Superior temporal gyrus (tissue), 1 donor: ENCODE measurements at regions not wholly inside any gene's neighbourhood (a gene's known extent, or its start where the extent isn't known, plus 50 kb on each side); places are given as distances from the start of the nearest gene placed in this dataset.
"Not testable (repeated sequence)": the region's sequence is repeated elsewhere in the genome, so short reads cannot be mapped to it uniquely, and the experiment has no call there.

Experiments used
- DNase-seq: peaks from one replicate; pipeline ENCODE4 v3.0.0-alpha.2; 2016; ENCODE audit errors: extremely low spot score

DNA sequence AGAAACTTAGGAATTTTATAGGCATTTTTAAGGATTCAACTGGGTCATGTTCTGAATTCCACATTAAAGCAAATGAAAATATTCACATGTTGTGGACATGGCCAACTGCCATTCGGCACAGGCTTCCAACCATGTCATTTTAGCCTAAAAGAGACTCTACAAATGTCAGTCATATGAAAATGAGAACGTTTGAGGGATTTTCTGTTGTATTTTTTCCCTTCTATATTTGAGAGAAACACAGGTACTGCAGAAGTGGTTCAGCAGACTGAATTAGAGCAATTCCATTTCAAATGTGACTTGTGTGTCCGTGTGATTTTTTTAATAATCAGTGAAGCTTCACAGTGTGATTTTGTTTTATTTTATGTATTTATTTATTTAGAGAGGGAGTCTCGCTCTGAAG lies 124.3 kb downstream of the TP53TG3F start:
- DNase-seq: not testable (repeated sequence)

DNA sequence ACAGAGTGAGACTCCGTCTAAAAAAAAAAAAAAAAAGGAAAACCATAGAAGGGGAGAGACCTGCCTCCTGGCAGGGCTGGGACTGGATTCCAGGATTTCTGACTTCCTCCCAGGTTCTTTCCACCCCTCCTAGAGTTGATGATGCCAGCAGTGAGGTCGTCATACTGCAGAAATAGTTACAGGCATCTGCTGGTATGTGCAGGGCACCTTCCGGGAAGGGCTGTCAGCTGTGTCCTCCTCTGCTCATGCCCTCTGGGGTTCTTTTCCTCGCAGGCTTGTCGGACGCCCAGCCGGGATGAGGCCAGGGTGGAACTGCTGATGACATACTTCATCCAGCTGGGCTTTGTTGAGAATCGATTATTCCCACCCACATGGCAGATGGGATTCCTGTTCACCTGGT lies 129.2 kb downstream of the TP53TG3F start:
- not testable (repeated sequence) for DNase-seq

DNA sequence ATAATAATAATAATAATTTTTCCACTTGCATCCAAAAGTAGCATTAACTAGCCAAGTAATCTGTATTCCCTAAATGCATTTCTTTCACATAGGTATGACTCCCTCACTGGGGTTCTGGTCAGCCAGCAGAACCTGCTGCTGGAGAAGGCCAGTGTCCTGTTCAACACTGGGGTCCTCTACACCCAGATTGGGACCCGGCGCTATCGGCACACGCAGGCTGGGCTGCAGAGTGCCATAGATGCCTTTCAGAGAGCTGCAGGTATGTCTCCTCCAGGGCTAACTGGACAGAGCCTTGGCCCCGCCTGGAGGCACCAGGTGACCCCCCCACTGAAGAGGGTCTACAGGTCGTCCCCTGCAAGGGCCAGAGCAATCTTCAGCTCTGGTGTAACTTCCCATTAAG lies 133.9 kb downstream of the TP53TG3F start:
- DNase-seq: not testable (repeated sequence)

DNA sequence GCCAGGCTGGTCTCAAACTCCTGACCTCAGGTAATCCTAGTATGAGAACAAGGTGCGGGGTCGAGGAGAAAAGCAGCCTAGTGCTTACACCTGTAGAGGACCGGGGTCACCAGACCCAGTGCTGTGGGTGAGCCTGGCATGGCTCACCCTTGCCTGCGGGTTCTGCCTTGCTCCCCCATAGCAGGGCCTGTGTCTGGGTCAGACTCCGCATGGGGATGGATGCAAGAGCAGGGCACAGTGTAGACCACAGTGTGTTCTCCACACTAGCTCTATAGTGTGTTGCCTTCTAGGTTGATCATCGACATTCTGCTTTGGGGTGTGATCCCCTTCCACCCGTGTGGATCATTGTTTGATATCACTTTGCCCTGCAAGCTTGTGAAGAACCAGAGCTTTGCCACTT lies 135.7 kb downstream of the TP53TG3F start:
- not testable (repeated sequence) for DNase-seq

DNA sequence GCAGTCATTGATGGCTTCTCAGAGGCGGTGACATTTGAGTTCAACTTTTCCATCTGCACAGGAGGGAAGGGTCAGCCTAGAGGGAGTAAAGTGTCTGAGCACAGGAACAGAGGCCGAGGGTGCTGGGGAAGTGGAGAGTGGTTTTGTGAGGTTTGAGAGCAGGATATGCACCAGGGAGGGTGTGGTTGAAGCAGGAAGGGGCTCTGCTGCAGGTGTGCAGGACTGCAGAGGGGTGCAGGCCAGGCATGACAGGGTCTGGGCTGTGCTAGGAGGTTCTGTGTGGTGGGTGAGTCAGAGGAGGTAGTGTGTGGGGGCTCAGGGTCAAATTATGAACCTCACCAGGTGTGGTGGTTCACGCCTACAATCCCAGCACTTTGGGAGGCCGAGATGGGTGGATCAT lies 141.6 kb downstream of the TP53TG3F start:
- not testable (repeated sequence) for DNase-seq

DNA sequence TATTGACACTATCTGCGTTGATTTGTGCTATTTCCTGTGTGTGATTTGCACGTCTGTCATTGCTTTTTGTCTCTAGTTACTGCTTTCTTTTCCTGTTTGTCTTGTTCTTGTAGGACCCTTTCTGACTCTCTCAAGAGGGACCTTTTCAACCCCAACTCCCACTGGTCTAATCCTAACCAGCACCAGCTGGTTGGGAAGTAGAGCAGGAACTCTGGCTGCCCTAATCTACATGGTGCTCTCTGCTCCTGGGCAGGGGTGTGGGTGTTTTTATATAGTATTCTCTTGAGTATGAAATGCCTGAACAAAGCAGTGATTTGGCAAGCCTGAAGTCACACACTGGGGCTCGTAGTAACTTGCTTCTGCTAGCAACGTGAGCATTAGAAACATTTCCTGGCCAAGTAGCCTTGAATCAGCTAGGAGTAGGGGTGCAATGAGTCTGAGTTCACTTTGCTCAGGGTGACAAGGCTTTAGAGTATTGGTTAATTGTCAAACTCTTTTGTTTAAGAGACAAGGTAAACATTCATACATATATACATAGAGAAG lies 164.2 kb downstream of the TP53TG3F start:
- not testable (repeated sequence) for DNase-seq

DNA sequence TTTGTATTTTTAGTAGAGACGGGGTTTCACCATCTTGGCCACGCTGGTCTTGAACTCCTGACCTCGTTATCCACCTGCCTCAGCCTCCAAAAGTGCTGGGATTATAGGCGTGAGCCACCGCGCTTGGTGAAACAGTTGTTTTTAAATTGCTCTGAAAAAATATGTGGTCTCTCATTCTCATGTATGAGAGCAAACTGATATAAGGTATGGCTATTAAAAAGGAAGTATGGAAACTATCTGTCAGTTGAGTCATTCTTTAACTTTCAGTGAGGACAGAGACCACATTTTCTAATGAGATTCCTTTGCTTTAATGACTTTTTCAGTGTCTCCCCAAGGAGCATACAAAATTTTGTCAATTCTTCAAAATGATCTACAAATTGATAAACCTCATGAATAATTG lies 169.5 kb downstream of the TP53TG3F start:
- not testable (repeated sequence) for DNase-seq

DNA sequence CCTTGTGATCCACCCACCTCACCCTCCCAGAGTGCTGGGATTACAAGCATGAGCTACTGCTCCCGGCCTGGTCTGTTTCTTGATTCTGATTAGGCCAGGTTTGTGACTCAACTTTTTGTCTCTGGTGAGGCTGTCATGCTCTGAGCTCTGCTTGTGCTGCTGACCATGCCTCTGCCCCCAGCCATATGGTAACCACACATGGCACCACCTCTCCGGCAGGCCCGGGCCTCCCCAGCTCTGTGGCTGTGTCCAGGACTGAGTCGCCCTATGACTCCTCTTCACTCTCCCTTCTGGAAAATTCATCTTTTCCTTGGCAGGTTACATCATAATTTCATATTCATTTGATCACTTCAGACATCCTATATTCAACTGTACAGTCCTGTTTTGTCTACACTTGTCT lies 172.3 kb downstream of the TP53TG3F start:
- not testable (repeated sequence) for DNase-seq

DNA sequence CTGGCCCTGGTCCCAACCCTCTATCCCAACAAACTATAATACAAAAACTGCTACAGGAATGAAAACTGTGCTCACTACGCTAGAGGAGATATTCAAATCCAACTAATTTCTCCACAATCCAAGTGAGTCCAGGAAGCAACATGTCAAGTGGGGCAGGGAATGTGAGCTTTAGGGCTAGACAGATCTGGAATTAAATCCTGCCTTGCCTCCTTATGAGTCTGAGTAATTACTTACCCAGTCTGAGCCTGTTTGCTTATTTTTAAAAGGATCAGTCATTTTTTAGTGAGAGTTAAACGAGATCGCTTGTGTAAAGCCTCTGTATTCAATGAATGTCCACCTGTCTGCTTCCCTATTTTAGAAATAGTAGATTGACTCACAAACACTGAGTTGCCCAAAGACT lies 174.6 kb downstream of the TP53TG3F start:
- not testable (repeated sequence) for DNase-seq

DNA sequence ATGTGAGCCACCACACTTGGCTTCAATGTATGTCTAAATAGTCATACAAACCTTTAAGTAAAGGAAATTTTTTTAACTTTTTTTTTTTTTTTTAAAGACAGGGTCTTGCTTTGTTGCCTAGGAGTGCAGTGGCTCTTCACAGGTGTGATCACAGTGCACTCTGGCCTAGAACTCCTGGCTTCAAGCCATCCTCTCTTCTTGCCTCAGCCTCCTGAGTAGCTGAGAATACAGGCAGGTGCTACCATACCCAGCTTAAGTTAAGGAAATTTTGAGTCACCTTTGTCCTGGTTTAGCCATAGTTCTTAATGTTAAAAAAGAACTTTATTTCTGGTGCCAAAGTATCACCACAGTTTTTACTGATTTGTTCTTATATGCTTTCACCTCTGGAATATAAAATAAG lies 177.3 kb downstream of the TP53TG3F start:
- not testable (repeated sequence) for DNase-seq

DNA sequence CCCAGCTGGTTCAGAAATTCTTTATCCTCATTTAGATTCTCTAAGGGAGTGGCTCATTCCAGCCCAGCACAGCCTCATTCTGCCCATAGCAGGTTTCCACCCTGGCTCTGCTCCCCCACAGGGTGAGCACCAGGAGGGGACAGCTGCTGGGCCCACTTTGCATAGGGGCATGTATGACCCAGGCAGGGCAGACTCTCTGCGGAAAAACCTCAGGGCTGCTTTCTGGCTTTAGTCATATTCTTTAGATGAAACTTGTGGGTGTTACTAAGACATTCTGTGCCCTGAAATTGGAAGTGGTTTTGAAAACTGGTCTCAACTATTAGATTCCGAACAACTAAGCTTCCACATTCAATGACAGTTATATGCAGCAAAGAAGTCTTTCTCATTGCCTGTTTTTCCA lies 183.9 kb downstream of the TP53TG3F start:
- DNase-seq: peak; percentile 4

DNA sequence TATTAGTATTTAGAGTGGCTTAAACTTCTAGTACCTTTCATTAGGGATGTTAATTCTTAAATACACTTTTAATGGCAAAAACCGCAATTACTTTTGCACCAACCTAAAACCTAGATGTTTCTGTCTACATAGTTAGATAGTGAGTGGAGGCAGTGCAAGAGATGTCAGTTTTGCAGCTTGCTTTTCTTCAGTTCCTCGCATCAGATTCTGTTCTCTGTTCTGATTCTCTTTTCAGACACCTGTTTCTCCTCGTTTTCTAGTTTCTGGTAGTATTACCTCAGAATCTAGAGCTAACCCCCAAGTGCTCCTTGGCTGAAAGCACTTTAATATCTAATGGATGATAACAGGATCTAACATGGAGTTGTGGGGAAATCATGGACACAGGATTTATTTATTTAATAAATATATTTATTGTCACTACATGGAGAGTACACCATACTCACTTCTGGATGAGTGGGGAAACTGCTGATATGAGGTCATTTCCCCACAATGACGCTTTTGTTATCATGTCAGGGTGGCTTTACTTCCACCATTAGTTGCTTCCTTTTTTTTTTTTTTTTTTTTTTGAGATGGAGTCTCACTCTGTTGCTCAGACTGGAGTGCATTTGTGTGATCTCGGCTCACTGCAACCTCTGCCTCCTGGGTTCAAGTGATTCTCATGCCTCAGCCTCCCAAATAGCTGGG lies 184.4 kb downstream of the TP53TG3F start:
- DNase-seq: not testable (repeated sequence)

DNA sequence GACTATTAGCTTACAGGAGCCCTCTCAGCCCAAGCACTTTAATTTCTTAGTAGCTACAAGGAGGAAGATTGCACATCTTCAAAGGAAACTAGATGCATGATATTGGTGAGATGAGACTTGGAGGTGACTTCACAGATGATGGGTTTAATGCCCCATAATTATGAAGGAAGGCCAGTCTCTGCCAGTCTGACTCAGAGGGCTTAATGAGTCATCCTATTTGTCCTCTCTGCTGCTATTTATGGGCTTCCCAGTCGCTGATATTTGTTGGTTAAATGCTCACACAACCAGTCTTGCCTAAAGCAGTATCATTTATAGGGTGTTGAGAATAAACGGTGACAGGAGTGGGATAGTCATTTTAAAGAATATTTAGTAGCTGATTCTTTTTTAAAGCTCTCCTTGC lies 187.0 kb downstream of the TP53TG3F start:
- DNase-seq: not testable (repeated sequence)

DNA sequence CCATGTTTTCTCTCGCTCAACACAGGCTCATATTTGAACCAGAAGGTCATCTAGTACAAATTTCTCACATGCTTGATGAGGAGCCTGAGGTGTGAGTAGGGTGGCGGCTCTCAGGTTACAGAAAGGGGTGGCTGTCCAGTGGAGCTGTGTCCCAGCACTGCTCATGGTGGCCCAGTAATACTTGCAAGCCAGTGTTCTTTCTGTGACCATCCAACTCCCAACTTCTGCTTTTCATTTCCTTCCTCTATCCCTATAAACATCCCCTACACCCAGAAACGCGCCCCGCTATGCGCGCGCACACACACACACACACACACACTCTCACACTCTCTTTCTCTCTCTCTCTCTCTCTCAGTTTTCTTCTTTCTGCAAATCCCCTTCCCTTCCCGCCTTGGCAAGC lies 196.3 kb downstream of the TP53TG3F start:
- DNase-seq: not testable (repeated sequence)

DNA sequence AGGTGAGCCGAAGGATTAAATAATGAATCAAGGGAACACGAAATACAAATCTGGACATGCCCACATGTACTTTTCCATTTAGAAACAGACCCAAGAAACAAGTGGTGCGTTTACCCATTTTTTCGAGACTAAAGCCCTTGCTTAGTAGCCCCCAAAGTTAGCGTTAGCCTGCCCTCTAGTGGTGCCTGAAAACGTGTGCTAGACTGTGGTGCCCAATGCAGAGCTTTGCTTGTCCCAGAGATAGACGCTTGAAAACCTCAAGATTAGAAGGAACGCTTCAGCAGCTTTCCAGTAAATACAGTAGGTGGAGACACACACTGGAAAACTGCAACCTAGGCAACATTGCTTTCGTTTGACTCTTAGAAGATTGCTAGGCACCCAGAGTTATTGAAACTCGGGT lies 197.0 kb downstream of the TP53TG3F start:
- not testable (repeated sequence) for DNase-seq

DNA sequence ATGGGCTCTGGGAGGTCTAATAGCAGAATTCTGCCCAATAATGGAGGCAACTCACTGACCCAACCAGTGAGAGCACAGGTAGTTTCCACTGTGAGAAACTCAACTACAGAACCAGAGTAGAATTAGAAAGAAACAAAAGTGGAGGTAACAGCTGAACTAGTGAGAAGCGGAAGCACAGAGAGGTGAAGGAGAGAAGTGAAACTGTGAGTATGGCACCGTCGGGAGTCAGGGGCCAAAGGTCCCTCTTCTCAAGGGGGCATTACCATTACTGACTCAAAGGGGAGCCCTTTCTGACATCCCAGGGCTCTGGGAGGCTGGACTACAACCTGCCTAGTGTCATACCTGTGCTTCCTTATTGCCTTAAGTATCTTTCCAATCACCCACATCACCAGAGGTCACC lies 198.3 kb downstream of the TP53TG3F start:
- not testable (repeated sequence) for DNase-seq

DNA sequence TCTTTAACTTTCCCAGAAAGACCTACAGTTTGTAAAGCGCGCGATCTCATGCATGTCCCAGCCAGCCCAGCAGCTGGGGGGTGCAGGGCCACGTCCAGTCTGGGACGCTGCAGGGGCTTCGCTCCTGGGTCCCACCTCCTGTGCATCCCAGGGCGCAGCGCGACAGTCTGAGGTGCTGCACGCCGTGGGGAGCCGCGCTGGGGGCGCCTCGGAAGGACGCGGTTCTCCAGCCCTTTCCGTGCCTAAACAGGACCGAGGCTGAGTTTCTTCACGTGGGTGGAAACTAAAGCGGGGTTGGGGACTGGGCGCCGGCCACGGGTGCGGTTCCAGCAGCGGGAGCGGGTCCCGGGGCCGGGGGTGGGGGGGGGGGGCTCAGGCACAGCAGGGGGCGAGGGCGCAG lies 221.4 kb downstream of the TP53TG3F start:
- DNase-seq: not testable (repeated sequence)

DNA sequence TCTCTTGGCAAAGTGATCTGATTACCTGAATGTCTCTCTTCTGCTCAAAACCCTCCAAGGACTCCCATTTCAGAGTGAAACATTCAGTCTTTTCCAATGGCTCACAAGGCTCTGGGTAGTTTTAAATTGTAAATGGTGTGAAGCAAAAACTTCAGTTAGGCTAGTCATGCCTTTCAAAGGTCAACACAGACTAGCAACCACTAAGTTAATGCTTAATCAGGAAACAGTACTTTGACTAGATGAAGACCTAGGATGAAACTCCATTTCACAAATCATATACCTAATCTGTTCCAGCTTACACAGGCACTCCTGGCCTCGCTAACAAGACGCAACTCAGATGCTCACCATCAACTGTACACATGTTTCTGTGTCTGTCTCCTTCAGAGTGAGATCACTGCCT lies 240.9 kb downstream of the TP53TG3F start:
- not testable (repeated sequence) for DNase-seq

DNA sequence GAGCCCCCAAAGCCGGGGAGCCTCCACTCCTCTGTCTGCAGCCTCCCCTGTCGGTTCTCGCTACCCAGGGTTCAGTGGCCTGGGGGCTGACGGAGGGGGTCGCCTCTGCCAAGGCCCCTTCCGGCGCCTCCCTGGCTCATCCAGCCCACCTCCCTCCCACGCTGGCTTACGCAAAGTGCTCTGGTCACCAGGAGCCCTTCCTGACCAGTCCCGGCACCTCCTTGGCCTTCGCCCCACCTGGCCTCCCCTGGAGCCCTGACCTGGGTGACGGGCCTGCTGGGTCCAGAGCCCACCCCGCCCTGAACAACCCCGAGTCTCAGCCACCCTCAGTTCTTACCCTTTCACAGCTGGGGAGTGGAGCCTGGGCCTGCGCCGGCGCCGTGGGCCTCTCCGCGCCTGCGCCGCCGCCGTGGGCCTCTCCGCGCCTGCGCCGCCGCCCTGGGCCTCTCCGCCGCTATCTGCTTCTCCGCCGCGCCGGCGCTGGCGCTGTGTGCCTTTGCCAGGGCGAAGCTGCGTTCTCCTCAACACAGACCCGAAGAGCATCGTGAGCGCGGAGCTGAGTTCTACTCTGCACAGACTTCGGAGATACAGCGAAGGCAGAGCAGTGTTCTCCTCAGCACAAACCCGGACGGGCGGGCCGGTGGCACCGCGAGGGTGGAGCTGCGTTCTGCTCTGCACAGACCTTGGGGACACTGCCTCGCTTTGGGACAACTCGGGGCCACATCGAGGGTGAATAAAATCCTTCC lies 247.6 kb downstream of the TP53TG3F start:
- not testable (repeated sequence) for DNase-seq

DNA sequence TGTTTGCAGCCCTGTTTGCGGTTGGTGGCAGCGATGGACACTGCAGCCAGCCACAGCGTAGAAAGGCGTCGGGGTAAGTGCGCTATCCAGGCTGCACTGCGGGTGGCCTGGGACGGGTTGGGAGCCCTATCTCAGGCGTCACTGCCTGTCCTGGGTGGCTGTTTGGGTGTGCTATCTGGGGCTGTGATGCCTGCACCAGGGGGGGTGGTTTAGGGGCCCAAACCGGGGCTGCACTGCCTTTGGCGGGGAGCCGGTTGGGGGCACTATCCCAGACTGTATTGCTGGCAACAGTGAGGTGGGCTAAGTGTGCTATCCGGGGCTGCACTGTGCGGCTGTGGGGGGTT lies 248.2 kb downstream of the TP53TG3F start:
- DNase-seq: not testable (repeated sequence)

DNA sequence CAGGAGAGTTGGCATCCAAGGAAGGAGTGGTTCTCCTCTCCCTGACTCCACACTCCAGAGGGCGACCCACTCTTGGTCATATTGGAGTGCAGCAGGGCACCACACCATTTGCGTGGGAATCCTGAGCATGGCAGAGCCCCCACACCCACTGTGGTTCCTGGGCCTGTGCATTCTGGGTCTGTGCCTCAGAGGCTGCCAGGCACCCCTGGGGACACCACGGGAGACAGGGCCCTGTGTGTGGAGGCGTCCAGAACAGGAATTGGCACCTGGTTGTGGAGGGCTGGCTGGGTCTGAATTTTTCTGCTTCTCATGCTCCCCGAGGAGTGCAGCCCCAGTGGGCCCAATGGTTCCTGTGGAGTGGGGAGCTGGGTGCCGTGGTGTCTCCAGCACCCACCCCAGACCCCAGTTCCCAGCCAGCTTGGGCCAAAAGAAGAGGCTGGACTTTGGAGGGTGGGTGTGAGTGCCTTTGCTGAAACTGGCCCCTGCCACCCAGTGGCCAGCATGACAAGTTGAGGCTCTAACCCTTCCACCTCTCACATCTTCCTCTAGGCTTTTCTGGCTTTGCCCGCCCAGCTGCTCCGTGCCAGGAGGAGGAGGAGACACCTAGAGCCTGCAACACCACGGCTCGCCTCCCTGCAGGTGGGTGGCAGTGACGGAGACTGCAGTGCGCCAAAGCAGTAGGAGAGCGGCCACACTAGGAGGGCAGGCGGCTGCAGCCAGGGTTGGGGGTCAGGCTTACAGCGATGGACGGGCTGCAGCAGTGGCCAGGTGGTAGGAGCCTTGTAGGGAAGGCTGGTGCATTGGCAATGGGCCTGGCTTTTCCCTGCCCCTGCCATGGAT lies 250.7 kb downstream of the TP53TG3F start:
- DNase-seq: not testable (repeated sequence)

DNA sequence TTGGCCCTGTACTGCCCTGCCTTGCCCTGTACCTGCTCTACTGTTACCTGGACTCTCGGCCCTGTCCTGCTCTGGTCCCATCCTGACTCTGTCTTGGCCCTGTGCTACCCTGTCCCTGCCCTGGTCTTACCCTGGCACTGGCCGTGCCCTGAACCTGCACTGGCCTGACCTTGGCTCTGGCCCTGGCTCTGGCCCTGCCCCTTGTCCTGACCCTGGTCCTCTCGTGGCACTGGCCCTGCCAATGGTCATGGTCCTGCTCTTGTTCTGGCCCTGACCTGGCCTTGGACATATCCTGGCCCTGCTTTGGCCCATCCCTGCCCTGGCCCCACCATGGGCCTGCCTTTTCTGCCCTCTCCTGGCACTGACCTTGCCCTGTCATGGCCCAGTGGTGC lies 251.3 kb downstream of the TP53TG3F start:
- DNase-seq: not testable (repeated sequence)
